Thyroid gland (tissue), 4 donors: ENCODE measurements at regions not wholly inside any gene's neighbourhood (a gene's known extent, or its start where the extent isn't known, plus 50 kb on each side); places are given as distances from the start of the nearest gene placed in this dataset.

Experiments
- POLR2A ChIP-seq, 2 donors: fragments of 450-650 bp; IDR thresholded peaks; one replicate each; pipeline ENCODE4 v1.6.1; 2017; ENCODE audit warnings: antibody characterized with exemption in 2 of 2, mild to moderate bottlenecking in 2 of 2, moderate library complexity in 1 of 2
- TF ChIP-seq, protein P1 (sequence below), 6 experiments: fragments of 200-600 bp in 3 of 6; fragments of 450-650 bp in 3 of 6; sonication (generic) in 3 of 6; IDR thresholded peaks; one replicate each; pipeline ENCODE4 v1.5.1; 2016 to 2019; ENCODE audit warnings: antibody characterized with exemption in 6 of 6, mild to moderate bottlenecking in 2 of 6, inconsistent platforms in 1 of 6, moderate library complexity in 1 of 6

DNA sequence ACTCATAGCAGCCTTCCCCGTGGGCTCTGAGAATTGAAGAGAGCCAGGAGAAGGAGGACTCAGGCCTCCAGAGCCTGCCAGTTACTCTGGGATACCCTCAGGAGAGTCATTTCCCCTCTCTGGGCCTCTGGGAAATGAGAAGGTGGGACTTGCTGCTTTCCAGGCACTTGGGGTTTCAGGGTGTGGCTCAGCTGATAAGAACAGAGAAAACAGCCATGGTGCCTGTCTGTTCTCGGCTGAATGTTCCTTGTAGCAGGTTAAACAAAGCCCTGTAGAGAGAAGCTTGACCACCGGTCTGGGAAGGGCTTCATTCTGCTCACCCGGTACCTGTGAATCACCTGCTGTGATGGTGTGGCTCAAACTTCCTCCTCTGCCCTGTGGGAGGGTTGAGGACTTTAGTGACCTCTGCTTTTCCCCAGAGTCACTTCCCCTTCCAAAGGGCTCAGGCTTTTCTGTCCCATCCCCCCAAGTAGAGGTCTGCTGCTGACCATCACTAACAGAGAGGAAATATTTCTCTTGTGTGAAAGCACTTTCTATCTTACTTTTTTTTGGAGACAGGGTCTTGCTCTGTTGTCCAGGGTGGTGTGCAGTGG lies 212.4 kb upstream of the GALNT17 start:
- TF ChIP-seq, protein P1, sequence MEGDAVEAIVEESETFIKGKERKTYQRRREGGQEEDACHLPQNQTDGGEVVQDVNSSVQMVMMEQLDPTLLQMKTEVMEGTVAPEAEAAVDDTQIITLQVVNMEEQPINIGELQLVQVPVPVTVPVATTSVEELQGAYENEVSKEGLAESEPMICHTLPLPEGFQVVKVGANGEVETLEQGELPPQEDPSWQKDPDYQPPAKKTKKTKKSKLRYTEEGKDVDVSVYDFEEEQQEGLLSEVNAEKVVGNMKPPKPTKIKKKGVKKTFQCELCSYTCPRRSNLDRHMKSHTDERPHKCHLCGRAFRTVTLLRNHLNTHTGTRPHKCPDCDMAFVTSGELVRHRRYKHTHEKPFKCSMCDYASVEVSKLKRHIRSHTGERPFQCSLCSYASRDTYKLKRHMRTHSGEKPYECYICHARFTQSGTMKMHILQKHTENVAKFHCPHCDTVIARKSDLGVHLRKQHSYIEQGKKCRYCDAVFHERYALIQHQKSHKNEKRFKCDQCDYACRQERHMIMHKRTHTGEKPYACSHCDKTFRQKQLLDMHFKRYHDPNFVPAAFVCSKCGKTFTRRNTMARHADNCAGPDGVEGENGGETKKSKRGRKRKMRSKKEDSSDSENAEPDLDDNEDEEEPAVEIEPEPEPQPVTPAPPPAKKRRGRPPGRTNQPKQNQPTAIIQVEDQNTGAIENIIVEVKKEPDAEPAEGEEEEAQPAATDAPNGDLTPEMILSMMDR (IDR thresholded peaks at IDR 0.05): no peak
- no peak for TF ChIP-seq POLR2A (IDR thresholded peaks at IDR 0.05)
